ENCODE measurements at regions not wholly inside any gene's neighbourhood (a gene's known extent, or its start where the extent isn't known, plus 50 kb on each side); places are given as distances from the start of the nearest gene placed in this dataset.

- TF ChIP-seq EZH2phosphoT487 (IDR thresholded peaks at IDR 0.05; ENCODE audit: borderline replicate concordance, low read depth) (no peak), CTCF (IDR thresholded peaks at IDR 0.05) (no peak), GABPA (IDR thresholded peaks at IDR 0.05; ENCODE audit: low read depth) (no peak), POLR2AphosphoS5 (IDR thresholded peaks at IDR 0.05; ENCODE audit: low read depth, low read length) (no peak), USF2 (IDR thresholded peaks at IDR 0.05; ENCODE audit: borderline replicate concordance, low read depth, low read length) (no peak), MAX (IDR thresholded peaks at IDR 0.05; ENCODE audit: low read depth) (no peak), SMC3 (IDR thresholded peaks at IDR 0.05; ENCODE audit: low read depth, low read length) (no peak), TEAD4 (IDR thresholded peaks at IDR 0.05; ENCODE audit: borderline replicate concordance, insufficient read depth) (no peak), YY1 (IDR thresholded peaks at IDR 0.05; ENCODE audit: low read depth) (no peak), MEF2A (IDR thresholded peaks at IDR 0.05; ENCODE audit: borderline replicate concordance, low read depth) (no peak), PBX3 (IDR thresholded peaks at IDR 0.05) (no peak), EP300 (IDR thresholded peaks at IDR 0.05; ENCODE audit: borderline replicate concordance in 1 of 2, low read depth in 1 of 2, low read length in 1 of 2) (no peak), MXI1 (IDR thresholded peaks at IDR 0.05; ENCODE audit: low read depth, low read length) (no peak)
These were observed 426.9 kb downstream of the STK39 start for GRCh38 chr2:167820488-167820887.

All from SK-N-SH (cell line).